OCI-LY1 (cell line): ENCODE measurements at regions not wholly inside any gene's neighbourhood (a gene's known extent, or its start where the extent isn't known, plus 50 kb on each side); places are given as distances from the start of the nearest gene placed in this dataset.

Experiments used
- H2AFZ ChIP-seq: fragments of 200-600 bp; sonication (generic), shearing (Covaris generic); 2 replicates; pipeline ENCODE4 v1.6.0; 2014; ENCODE audit warnings: antibody characterized with exemption, mild to moderate bottlenecking, low read length
- H3F3A ChIP-seq: fragments of 200-600 bp; sonication (generic), shearing (Covaris generic); 2 replicates; pipeline ENCODE4 v1.6.0; 2014; ENCODE audit warnings: mild to moderate bottlenecking, antibody characterized with exemption, low read length, moderate library complexity; ENCODE audit not compliant: insufficient read depth
- H3K27ac ChIP-seq: fragments of 200-600 bp; sonication (generic); 2 replicates; pipeline ENCODE4 v1.5.1; 2014; ENCODE audit warnings: low read length, mixed run types, mild to moderate bottlenecking, low read depth; ENCODE audit not compliant: poor library complexity, severe bottlenecking
- H3K27me3 ChIP-seq: fragments of 200-600 bp; sonication (generic); 2 replicates; pipeline ENCODE4 v1.6.0; 2014; ENCODE audit warnings: antibody characterized with exemption, mild to moderate bottlenecking, low read length, moderate library complexity; ENCODE audit not compliant: insufficient read depth
- H3K36me3 ChIP-seq: fragments of 200-600 bp; sonication (generic); 2 replicates; pipeline ENCODE4 v1.6.1; 2014; ENCODE audit warnings: mild to moderate bottlenecking, antibody characterized with exemption, low read length, moderate library complexity, mixed read lengths; ENCODE audit not compliant: insufficient read depth
- H3K4me1 ChIP-seq: fragments of 200-600 bp; sonication (generic); 2 replicates; pipeline ENCODE4 v1.5.1; 2014; ENCODE audit warnings: mild to moderate bottlenecking, low read length, moderate library complexity; ENCODE audit not compliant: insufficient read depth, severe bottlenecking
- H3K4me2 ChIP-seq: fragments of 200-600 bp; sonication (generic), shearing (Covaris generic); 2 replicates; pipeline ENCODE4 v1.6.1; 2014; ENCODE audit warnings: low read length
- H3K4me3 ChIP-seq: fragments of 200-600 bp; sonication (generic); 2 replicates; pipeline ENCODE4 v1.5.1; 2014; ENCODE audit warnings: low read length, low read depth, mild to moderate bottlenecking, mixed read lengths; ENCODE audit not compliant: poor library complexity, severe bottlenecking
- H3K79me2 ChIP-seq: fragments of 200-600 bp; shearing (Covaris generic); 2 replicates; pipeline ENCODE4 v1.6.1; 2016; ENCODE audit warnings: mixed run types, low read length, mixed read lengths; ENCODE audit not compliant: insufficient read depth
- H3K9ac ChIP-seq: fragments of 200-600 bp; sonication (generic), shearing (Covaris generic); 2 replicates; pipeline ENCODE4 v1.6.1; 2014; ENCODE audit warnings: mild to moderate bottlenecking, low read length, mixed read lengths
- H3K9me2 ChIP-seq: fragments of 200-600 bp; sonication (generic), shearing (Covaris generic); 2 replicates; pipeline ENCODE4 v1.6.1; 2014; ENCODE audit warnings: low read depth, mild to moderate bottlenecking, low read length, mixed read lengths
- H3K9me3 ChIP-seq: fragments of 200-600 bp; shearing (Covaris generic); 2 replicates; pipeline ENCODE4 v1.6.1; 2014; ENCODE audit warnings: low read length, mixed read lengths
- H4K20me1 ChIP-seq: fragments of 200-600 bp; sonication (generic), shearing (Covaris generic); 2 replicates; pipeline ENCODE4 v1.6.0; 2016; ENCODE audit warnings: mild to moderate bottlenecking, low read length; ENCODE audit not compliant: insufficient read depth
- EZH2 ChIP-seq: fragments of 200-600 bp; sonication (generic), shearing (Covaris generic); IDR thresholded peaks from 2 replicates; pipeline ENCODE4 v1.8.0; 2017; ENCODE audit warnings: borderline replicate concordance, mixed run types, mild to moderate bottlenecking, antibody characterized with exemption, low read length, moderate library complexity, mixed read lengths
- TF ChIP-seq, protein P1 (sequence below): fragments of 200-600 bp; sonication (generic), shearing (Covaris generic); IDR thresholded peaks from 2 replicates; pipeline ENCODE4 v1.5.1; 2017; ENCODE audit warnings: mild to moderate bottlenecking, antibody characterized with exemption, low read length, moderate library complexity, mixed read lengths

DNA sequence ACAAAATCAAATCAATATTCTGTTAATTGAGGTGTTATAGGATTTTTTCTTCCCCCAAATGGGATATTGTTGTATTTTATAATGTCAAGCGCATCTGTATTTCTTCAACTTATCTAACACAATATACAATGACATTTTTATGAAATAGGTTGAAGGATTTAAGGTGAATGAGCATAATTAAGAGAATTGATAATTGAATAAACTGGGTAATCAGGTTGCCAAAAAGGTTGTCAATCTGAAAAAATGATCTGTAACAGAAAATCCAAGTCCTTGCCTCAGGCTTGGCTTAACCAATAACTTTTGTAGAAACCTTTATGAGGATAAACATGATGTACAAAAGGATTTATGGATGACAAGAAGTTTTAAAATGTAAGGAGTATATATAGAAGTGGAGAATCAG lies 1101.7 kb upstream of the EYS start:
- H3K27me3 ChIP-seq, result no peaks in the 10 kb centered on the region
- TF ChIP-seq EZH2, result no peak
- TF ChIP-seq, protein P1, sequence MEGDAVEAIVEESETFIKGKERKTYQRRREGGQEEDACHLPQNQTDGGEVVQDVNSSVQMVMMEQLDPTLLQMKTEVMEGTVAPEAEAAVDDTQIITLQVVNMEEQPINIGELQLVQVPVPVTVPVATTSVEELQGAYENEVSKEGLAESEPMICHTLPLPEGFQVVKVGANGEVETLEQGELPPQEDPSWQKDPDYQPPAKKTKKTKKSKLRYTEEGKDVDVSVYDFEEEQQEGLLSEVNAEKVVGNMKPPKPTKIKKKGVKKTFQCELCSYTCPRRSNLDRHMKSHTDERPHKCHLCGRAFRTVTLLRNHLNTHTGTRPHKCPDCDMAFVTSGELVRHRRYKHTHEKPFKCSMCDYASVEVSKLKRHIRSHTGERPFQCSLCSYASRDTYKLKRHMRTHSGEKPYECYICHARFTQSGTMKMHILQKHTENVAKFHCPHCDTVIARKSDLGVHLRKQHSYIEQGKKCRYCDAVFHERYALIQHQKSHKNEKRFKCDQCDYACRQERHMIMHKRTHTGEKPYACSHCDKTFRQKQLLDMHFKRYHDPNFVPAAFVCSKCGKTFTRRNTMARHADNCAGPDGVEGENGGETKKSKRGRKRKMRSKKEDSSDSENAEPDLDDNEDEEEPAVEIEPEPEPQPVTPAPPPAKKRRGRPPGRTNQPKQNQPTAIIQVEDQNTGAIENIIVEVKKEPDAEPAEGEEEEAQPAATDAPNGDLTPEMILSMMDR, result no peak
- no peaks in the 10 kb centered on the region for H4K20me1 ChIP-seq
- no peaks in the 10 kb centered on the region for H3K9me3 ChIP-seq
- no peak overlapping the region for H3K4me3 ChIP-seq
- H3K27ac ChIP-seq, result no peak overlapping the region
- no peaks in the 10 kb centered on the region for H3F3A ChIP-seq
- no peaks in the 10 kb centered on the region for H3K36me3 ChIP-seq
- H3K9me2 ChIP-seq, result no peaks in the 10 kb centered on the region
- no peak overlapping the region for H3K9ac ChIP-seq
- H3K4me1 ChIP-seq, result no peaks in the 10 kb centered on the region
- no peaks in the 10 kb centered on the region; the same call in 1 of the 2 replicates for H3K79me2 ChIP-seq
- no peak overlapping the region for H3K4me2 ChIP-seq
- H2AFZ ChIP-seq, result no peak overlapping the region

DNA sequence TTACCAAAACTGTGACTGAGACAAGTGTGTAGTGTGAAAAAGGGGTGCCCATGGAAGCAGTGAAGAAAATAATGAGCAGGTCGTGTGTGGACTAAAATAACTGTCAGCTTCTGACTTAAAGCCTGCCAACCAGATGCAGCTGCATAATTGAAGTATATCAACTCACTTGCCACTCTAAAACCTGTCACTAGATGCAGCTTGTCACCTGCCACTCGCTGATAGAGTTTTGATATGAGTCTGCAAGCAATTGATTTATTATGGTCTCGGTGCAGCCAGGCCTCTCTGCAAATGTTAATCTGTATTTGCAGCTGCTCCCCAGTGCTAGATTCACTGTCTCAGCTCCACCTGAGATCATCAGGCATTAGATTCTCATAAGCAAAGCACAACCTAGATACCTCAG lies 1090.0 kb upstream of the EYS start:
- H3K36me3 ChIP-seq, result no peaks in the 10 kb centered on the region
- no peak overlapping the region for H3K9ac ChIP-seq
- H4K20me1 ChIP-seq, result no peaks in the 10 kb centered on the region
- H3K4me2 ChIP-seq, result no peak overlapping the region
- TF ChIP-seq, protein P1, result no peak
- TF ChIP-seq EZH2, result no peak
- no peaks in the 10 kb centered on the region for H3F3A ChIP-seq
- H3K27me3 ChIP-seq, result no peaks in the 10 kb centered on the region
- H3K4me1 ChIP-seq, result no peaks in the 10 kb centered on the region
- no peak overlapping the region for H3K4me3 ChIP-seq
- H3K9me3 ChIP-seq, result no peaks in the 10 kb centered on the region
- no peak overlapping the region for H2AFZ ChIP-seq
- H3K9me2 ChIP-seq, result no peaks in the 10 kb centered on the region
- H3K79me2 ChIP-seq, result no peaks in the 10 kb centered on the region
- no peak overlapping the region for H3K27ac ChIP-seq

DNA sequence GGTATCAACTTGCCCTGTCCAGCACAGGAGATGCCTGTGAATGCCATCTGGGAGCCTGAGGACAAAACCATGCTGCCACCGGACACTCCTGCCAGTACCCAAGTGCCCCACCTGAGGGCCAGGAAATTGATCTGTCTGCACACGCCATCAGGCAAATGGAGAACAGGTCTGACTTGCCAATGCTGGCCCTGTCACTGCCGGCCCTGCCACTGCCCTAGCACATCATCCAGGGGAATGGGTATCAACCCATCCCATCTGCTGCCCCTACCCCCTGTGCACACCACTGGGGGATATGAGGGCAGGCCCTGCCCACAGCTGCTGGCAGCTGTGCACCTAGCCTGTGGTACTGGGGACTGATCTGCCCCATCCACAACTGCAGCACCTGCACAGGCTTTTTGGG lies 1081.6 kb upstream of the EYS start:
- Histone ChIP-seq H3K9me2 (no peaks in the 10 kb centered on the region), H3K27ac (no peak overlapping the region), H3K36me3 (no peaks in the 10 kb centered on the region), H3K9me3 (no peaks in the 10 kb centered on the region), H3K4me2 (no peak overlapping the region), H3K4me1 (no peaks in the 10 kb centered on the region), H3K9ac (no peak overlapping the region), H3K79me2 (no peaks in the 10 kb centered on the region), H3K4me3 (no peak overlapping the region), H3F3A (no peaks in the 10 kb centered on the region), H3K27me3 (no peaks in the 10 kb centered on the region), H4K20me1 (no peaks in the 10 kb centered on the region), H2AFZ (no peak overlapping the region)
- TF ChIP-seq, protein P1, result no peak
- no peak for TF ChIP-seq EZH2
